ENCODE measurements at regions not wholly inside any gene's neighbourhood (a gene's known extent, or its start where the extent isn't known, plus 50 kb on each side); places are given as distances from the start of the nearest gene placed in this dataset.
"Not testable (repeated sequence)": the region's sequence is repeated elsewhere in the genome, so short reads cannot be mapped to it uniquely, and the experiment has no call there.

DNA sequence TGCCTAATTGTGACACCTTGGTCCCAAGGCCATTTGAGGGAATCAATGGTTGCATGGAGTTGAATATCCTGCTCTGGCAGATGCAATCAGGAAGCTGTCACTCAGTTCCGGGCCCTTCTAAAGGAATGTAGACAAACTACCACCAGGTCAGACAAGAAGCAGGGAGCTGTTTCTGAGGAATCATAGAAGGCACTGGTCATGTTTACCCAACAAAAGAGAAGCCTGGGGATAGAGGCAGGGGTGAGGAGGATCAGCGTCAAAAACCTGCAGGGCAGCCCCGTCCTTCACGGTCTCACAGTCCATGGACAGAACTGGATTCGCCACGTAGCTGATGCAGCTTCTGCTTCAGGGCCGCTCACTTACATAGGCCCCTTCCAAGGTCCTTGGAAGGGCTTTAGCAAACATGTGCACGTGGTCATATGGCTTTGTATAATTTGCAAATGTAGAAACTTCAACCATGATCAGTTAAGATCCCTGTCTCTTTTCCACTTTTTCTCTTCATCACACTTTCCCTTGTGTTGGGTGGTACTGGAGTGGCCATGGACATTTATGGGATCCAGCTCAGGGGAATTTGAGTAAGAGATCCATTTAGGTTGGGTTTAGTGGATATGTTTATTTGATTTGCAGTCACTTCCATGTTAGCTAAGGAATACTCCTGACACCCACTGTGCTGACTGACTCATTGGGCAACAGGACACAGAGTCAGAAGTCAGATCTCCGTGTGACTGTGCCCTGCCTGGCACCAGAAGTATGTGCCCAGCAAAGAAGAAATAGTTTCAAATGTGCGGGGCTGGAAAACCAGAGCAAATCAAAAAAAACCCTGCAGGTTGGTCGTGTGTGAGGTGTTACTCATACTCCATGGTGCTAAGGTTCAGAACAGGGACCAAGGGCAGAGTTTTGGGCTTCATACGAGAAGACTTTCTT is 60.0 kb upstream of the ZFAND3 start:
- DNase-seq (ENCODE audit: extremely low spot score): no peak
- POLR2A ChIA-PET: no interaction called here
- CTCF ChIA-PET: interaction anchor here (1.8 kb wide), 1 partner anchor 734 kb away, joined by 4 read pairs; no protein-coding TSS in a partner anchor
- no peak for TF ChIP-seq TARDBP (IDR thresholded peaks at IDR 0.05)
- no peak for TF ChIP-seq BHLHE40 (IDR thresholded peaks at IDR 0.05; ENCODE audit: borderline replicate concordance)
- TF ChIP-seq L3MBTL2 (conservative IDR thresholded peaks at IDR 0.05): no peak
- TF ChIP-seq ELF4 (IDR thresholded peaks at IDR 0.05): no peak
- TF ChIP-seq FOXK2 (IDR thresholded peaks at IDR 0.05): no peak
- TF ChIP-seq FOXA1 (IDR thresholded peaks at IDR 0.05): no peak
- TF ChIP-seq NFRKB (IDR thresholded peaks at IDR 0.05): no peak
- TF ChIP-seq SUZ12 (IDR thresholded peaks at IDR 0.05): no peak
- no peak for TF ChIP-seq ARNT (IDR thresholded peaks at IDR 0.05)
- TF ChIP-seq, protein P1, sequence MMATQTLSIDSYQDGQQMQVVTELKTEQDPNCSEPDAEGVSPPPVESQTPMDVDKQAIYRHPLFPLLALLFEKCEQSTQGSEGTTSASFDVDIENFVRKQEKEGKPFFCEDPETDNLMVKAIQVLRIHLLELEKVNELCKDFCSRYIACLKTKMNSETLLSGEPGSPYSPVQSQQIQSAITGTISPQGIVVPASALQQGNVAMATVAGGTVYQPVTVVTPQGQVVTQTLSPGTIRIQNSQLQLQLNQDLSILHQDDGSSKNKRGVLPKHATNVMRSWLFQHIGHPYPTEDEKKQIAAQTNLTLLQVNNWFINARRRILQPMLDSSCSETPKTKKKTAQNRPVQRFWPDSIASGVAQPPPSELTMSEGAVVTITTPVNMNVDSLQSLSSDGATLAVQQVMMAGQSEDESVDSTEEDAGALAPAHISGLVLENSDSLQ (IDR thresholded peaks at IDR 0.05): no peak
- no peak for TF ChIP-seq FOXM1 (IDR thresholded peaks at IDR 0.05; ENCODE audit: borderline replicate concordance)
- TF ChIP-seq ZNF384 (IDR thresholded peaks at IDR 0.05): no peak
- TF ChIP-seq SP1 (IDR thresholded peaks at IDR 0.05): no peak
- TF ChIP-seq CTBP1 (IDR thresholded peaks at IDR 0.05; ENCODE audit: borderline replicate concordance): no peak
- TF ChIP-seq HDGF (IDR thresholded peaks at IDR 0.05; ENCODE audit: borderline replicate concordance): no peak
- no peak for TF ChIP-seq LEF1 (IDR thresholded peaks at IDR 0.05; ENCODE audit: borderline replicate concordance)

DNA sequence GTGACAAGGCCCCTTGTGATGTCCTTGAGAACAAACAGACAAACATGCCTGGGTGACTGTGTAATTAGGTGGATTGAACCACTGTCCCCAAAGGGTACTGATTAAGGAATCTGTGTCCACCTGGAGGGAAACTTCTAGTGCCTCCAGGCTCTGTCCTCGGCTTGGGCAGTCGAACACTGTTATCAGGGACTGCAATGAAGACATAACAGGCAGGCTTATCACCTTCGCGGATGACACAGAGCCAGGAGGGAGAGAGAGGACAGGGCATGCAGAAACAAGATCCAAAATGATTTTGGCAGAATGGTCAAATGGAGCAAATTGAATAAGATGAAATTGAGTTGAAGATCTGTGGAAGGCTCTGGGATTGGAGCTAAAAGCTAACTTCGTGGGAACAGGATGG is 60.9 kb upstream of the ZFAND3 start:
- no peak for DNase-seq (ENCODE audit: extremely low spot score)
- TF ChIP-seq L3MBTL2 (conservative IDR thresholded peaks at IDR 0.05): no peak
- TF ChIP-seq FOXM1 (IDR thresholded peaks at IDR 0.05; ENCODE audit: borderline replicate concordance): no peak
- no peak for TF ChIP-seq ARNT (IDR thresholded peaks at IDR 0.05)
- TF ChIP-seq SUZ12 (IDR thresholded peaks at IDR 0.05): no peak
- TF ChIP-seq, protein P1 (IDR thresholded peaks at IDR 0.05): no peak
- CTCF ChIA-PET: no interaction called here
- POLR2A ChIA-PET: no interaction called here

DNA sequence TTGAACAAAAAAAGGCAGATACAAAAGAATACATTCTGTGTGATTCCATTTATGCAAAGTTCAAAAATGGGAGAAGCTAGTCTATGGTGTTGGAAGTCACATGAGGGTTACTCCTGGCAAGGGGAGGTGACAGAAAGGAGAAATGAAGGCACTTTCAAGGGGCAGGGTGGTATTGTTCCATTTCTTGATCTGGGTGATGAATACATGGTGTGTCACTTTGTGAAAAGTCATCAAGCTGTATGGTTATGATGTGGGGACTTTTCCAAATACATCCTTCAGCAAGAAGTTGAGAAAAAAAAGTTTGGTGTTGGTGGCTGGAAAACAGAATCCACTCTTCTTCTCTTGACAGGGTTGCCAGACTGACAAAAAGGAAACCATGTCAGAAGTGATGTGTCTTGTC is 60.6 kb upstream of the MDGA1 start:
- POLR2A ChIA-PET: no interaction called here
- no peak for DNase-seq (ENCODE audit: extremely low spot score)
- no peak for TF ChIP-seq NFRKB (IDR thresholded peaks at IDR 0.05)
- no peak for TF ChIP-seq CTBP1 (IDR thresholded peaks at IDR 0.05; ENCODE audit: borderline replicate concordance)
- TF ChIP-seq, protein P1 (IDR thresholded peaks at IDR 0.05): no peak
- no peak for TF ChIP-seq ARNT (IDR thresholded peaks at IDR 0.05)
- no peak for TF ChIP-seq BHLHE40 (IDR thresholded peaks at IDR 0.05; ENCODE audit: borderline replicate concordance)
- TF ChIP-seq TARDBP (IDR thresholded peaks at IDR 0.05): no peak
- CTCF ChIA-PET: no interaction called here

DNA sequence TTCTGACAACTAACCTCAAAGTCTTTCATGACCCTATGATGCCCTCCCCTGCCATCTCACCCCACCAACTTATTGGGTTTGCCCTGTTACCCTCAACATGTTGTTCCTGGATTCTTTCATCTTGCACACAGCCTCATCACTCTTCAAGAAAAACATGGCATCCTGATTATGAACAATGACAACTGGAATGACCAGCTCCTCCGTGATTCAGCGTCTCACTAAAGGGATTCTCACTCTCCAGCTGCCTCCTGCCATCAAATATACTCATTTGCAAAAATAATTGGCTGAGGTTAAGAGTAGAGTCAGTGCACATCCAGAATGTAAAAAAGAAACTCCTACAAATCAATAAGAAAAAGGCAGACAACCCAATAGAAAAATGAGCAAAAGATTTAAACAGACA is 59.7 kb upstream of the MDGA1 start:
- TF ChIP-seq FOXK2 (IDR thresholded peaks at IDR 0.05): no peak
- POLR2A ChIA-PET: no interaction called here
- DNase-seq (ENCODE audit: extremely low spot score): no peak
- CTCF ChIA-PET: interaction anchor here (0.8 kb wide), 1 partner anchor 15 kb away, joined by 4 read pairs; no protein-coding TSS in a partner anchor

DNA sequence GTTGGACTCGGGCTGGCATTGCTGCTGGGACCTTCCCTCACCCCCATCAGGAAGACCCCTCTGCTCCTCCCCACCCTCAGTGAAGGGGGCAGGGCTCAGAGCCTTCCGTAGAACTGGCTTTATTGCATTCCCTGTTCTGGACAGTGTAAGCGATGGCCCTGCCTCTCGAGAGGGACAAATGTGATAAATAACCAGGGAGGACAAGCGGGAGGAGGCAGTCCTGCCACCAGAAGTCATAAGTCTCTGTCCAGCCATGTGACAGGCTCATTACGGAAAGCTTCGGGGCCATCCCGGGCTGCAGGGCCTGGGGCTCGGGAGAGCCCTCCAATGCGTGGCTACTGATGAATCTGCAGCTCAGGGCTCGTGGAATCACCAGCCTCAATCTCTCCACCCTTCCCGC is 58.5 kb upstream of the MDGA1 start:
- ChIA-PET CTCF (no interaction called here), POLR2A (no interaction called here)
- TF ChIP-seq ZNF384 (IDR thresholded peaks at IDR 0.05) (no peak), FOXK2 (IDR thresholded peaks at IDR 0.05) (no peak), L3MBTL2 (conservative IDR thresholded peaks at IDR 0.05) (no peak), NFRKB (IDR thresholded peaks at IDR 0.05) (no peak)
- DNase-seq (ENCODE audit: extremely low spot score): no peak

DNA sequence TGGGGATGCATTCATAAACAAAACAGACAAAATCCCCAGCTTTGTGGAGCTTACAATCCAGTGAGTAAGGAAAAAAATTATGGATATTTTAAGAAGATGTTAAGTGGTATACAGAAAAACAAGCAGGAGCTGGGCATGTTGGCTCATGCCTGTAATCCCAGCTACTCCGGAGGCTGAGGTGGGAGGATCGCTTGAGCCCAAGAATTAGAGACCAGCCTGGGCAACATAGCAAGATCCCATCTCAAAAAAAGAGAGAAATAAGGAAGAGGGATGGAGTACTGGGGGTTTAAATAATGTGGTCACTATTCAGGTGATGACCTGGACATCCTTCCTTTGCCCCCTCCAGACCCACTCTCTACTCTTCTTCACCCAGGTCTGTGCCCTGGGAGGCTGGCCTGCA is 55.0 kb upstream of the MDGA1 start:
- TF ChIP-seq L3MBTL2 (conservative IDR thresholded peaks at IDR 0.05): no peak
- no peak for TF ChIP-seq HDGF (IDR thresholded peaks at IDR 0.05; ENCODE audit: borderline replicate concordance)
- TF ChIP-seq, protein P1 (IDR thresholded peaks at IDR 0.05): no peak
- TF ChIP-seq BHLHE40 (IDR thresholded peaks at IDR 0.05; ENCODE audit: borderline replicate concordance): no peak
- no peak for TF ChIP-seq ELF4 (IDR thresholded peaks at IDR 0.05)
- no peak for TF ChIP-seq CTBP1 (IDR thresholded peaks at IDR 0.05; ENCODE audit: borderline replicate concordance)
- TF ChIP-seq FOXM1 (IDR thresholded peaks at IDR 0.05; ENCODE audit: borderline replicate concordance): no peak
- TF ChIP-seq SP1 (IDR thresholded peaks at IDR 0.05): no peak
- TF ChIP-seq FOXA1 (IDR thresholded peaks at IDR 0.05): no peak
- TF ChIP-seq NFRKB (IDR thresholded peaks at IDR 0.05): no peak
- no peak for TF ChIP-seq TARDBP (IDR thresholded peaks at IDR 0.05)
- no peak for TF ChIP-seq ZNF384 (IDR thresholded peaks at IDR 0.05)
- no peak for TF ChIP-seq SUZ12 (IDR thresholded peaks at IDR 0.05)
- TF ChIP-seq ARNT (IDR thresholded peaks at IDR 0.05): no peak
- ChIA-PET POLR2A (interaction anchor here (0.9 to 1.0 kb wide), 2 partner anchors 42 to 48 kb away, joined by 3 to 4 read pairs; no protein-coding TSS in a partner anchor), CTCF (no interaction called here)
- DNase-seq (ENCODE audit: extremely low spot score): no peak

DNA sequence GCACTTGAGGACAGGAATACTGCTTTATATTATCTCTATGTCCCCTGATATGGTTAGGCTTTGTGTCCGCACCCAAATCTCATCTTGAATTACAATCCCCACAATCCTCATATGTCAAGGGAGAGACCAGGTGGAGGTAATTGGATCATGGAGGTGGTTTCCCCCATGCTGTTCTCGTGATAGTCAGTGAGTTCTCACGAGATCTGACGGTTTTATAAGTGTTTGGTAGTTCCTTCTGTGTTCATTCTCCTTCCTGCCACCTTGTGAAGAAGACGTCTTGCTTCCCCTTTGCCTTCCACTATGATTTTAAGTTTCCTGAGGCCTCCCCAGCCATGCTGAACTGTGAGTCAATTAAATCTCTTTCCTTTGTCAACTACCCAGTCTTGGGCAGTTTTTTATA is 51.7 kb upstream of the MDGA1 start:
- DNase-seq (ENCODE audit: extremely low spot score); CTCF ChIA-PET; POLR2A ChIA-PET: not testable (repeated sequence)

All from HEK293T (cell line).